Keratinocyte (primary cell): ENCODE measurements at regions not wholly inside any gene's neighbourhood (a gene's known extent, or its start where the extent isn't known, plus 50 kb on each side); places are given as distances from the start of the nearest gene placed in this dataset.

Experiments
- DNase-seq: peaks from one replicate; pipeline ENCODE4 v3.0.0-alpha.2; 2011; ENCODE audit warnings: low read depth, missing footprints, low spot score
- FAIRE-seq: peaks from 2 replicates; lab custom pipeline; 2011; peaks lifted over from hg19 to GRCh38; lab: Jason Lieb, UNC
- H2AFZ ChIP-seq: 2 replicates; pipeline ENCODE4 v1.6.0; 2012; ENCODE audit warnings: low read length, control low read depth, inconsistent platforms; ENCODE audit not compliant: control insufficient read depth
- H3K27ac ChIP-seq: 2 replicates; pipeline ENCODE4 v1.5.1; 2011; ENCODE audit warnings: low read length; ENCODE audit not compliant: control insufficient read depth, insufficient read depth
- H3K27me3 ChIP-seq: 3 replicates; pipeline ENCODE4 v1.6.0; 2011; ENCODE audit warnings: low read length; ENCODE audit not compliant: control insufficient read depth, insufficient read depth; ENCODE audit errors: extremely low read depth
- H3K36me3 ChIP-seq, 2 experiments: 2 replicates in 1 of 2; 3 replicates in 1 of 2; pipeline ENCODE4 v1.5.1; 2011; ENCODE audit warnings: low read length in 2 of 2, mild to moderate bottlenecking in 1 of 2; ENCODE audit not compliant: control insufficient read depth in 2 of 2, insufficient read depth in 2 of 2; ENCODE audit errors: extremely low read depth in 1 of 2
- H3K4me1 ChIP-seq: 3 replicates; pipeline ENCODE4 v1.5.1; 2011; ENCODE audit warnings: low read length; ENCODE audit not compliant: control insufficient read depth, insufficient read depth; ENCODE audit errors: extremely low read depth
- H3K4me2 ChIP-seq: 3 replicates; pipeline ENCODE4 v1.6.0; 2011; ENCODE audit warnings: low read depth, low read length; ENCODE audit not compliant: control insufficient read depth, insufficient read depth; ENCODE audit errors: extremely low read depth
- H3K4me3 ChIP-seq, 3 experiments: fragments of 200-600 bp in 1 of 3; sonication (generic) in 1 of 3; 2 replicates in 2 of 3; 3 replicates in 1 of 3; pipeline ENCODE4 v1.5.1; 2011 to 2016; ENCODE audit warnings: low read length in 3 of 3, mild to moderate bottlenecking in 3 of 3, control low read depth in 2 of 3, inconsistent platforms in 1 of 3, low read depth in 1 of 3, mixed read lengths in 1 of 3, mixed run types in 1 of 3, moderate library complexity in 1 of 3; ENCODE audit not compliant: control insufficient read depth in 2 of 3, insufficient read depth in 2 of 3; ENCODE audit errors: extremely low read depth in 1 of 3
- H3K79me2 ChIP-seq: 2 replicates; pipeline ENCODE4 v1.6.0; 2012; ENCODE audit warnings: low read length; ENCODE audit not compliant: control insufficient read depth, insufficient read depth
- H3K9ac ChIP-seq: 3 replicates; pipeline ENCODE4 v1.6.0; 2011; ENCODE audit warnings: low read length; ENCODE audit not compliant: control insufficient read depth, insufficient read depth; ENCODE audit errors: extremely low read depth
- H3K9me1 ChIP-seq: 3 replicates; pipeline ENCODE4 v1.6.0; 2011; ENCODE audit warnings: low read length; ENCODE audit not compliant: control insufficient read depth, insufficient read depth; ENCODE audit errors: extremely low read depth
- H3K9me3 ChIP-seq: 2 replicates; pipeline ENCODE4 v1.5.1; 2012; ENCODE audit warnings: low read depth, low read length; ENCODE audit not compliant: control insufficient read depth
- H4K20me1 ChIP-seq: 3 replicates; pipeline ENCODE4 v1.6.0; 2011; ENCODE audit warnings: low read length; ENCODE audit not compliant: control insufficient read depth, insufficient read depth; ENCODE audit errors: extremely low read depth
- CTCF ChIP-seq, 3 experiments: IDR thresholded peaks in 1 of 3; conservative IDR thresholded peaks in 1 of 3; optimal IDR thresholded peaks in 1 of 3; 2 replicates in 2 of 3; 3 replicates in 1 of 3; pipeline versions ENCODE3 to v1.5.1; 2011; ENCODE audit warnings: low read length in 3 of 3, mild to moderate bottlenecking in 3 of 3, moderate library complexity in 2 of 3, control low read depth in 1 of 3, inconsistent platforms in 1 of 3; ENCODE audit not compliant: insufficient read depth in 2 of 3; ENCODE audit errors: extremely low read depth in 1 of 3
- EZH2 ChIP-seq: IDR thresholded peaks from one replicate; pipeline ENCODE4 v1.6.1; 2012; ENCODE audit warnings: inconsistent platforms, mild to moderate bottlenecking, low read length, moderate library complexity
- dilution Hi-C: fragments of 300-500 bp; cut with MboI; formaldehyde crosslinking; loops from one replicate; pipeline ENCODE4 v1.7.0; 2020; ENCODE audit warnings: low sequenced_read_pairs; ENCODE audit not compliant: extremely low pct_ligation_motif_present

GRCh38 chr2:66852953-66853352 lies 418.0 kb downstream of the MEIS1 start:
- dilution Hi-C loops, result no loop called here
- FAIRE-seq (no peak), DNase-seq (no peak)
- H3K4me2 ChIP-seq, result no peak overlapping the region
- H4K20me1 ChIP-seq, result no peaks in the 10 kb centered on the region
- TF ChIP-seq CTCF (optimal IDR thresholded peaks at IDR 0.05 in 1 of 3, IDR thresholded peaks at IDR 0.05 in 1 of 3, conservative IDR thresholded peaks at IDR 0.05 in 1 of 3; ENCODE audit: extremely low read depth in 1 of 3, insufficient read depth in 2 of 3, low read length in 3 of 3) (no peak), EZH2 (no peak)
- H3K79me2 ChIP-seq, result no peaks in the 10 kb centered on the region
- no peak overlapping the region for H3K27ac ChIP-seq
- H3K9me1 ChIP-seq, result no peaks in the 10 kb centered on the region
- H3K36me3 ChIP-seq, result no peaks in the 10 kb centered on the region
- H3K27me3 ChIP-seq, result no peaks in the 10 kb centered on the region
- no peaks in the 10 kb centered on the region for H3K4me1 ChIP-seq
- H3K9me3 ChIP-seq, result no peaks in the 10 kb centered on the region
- H2AFZ ChIP-seq, result no peak overlapping the region
- no peak overlapping the region for H3K9ac ChIP-seq
- H3K4me3 ChIP-seq, result no peak overlapping the region

GRCh38 chr2:66853585-66853984 lies 418.7 kb downstream of the MEIS1 start:
- Histone ChIP-seq H2AFZ (no peak overlapping the region), H3K27ac (no peak overlapping the region), H3K9me1 (no peaks in the 10 kb centered on the region), H4K20me1 (no peaks in the 10 kb centered on the region), H3K4me2 (no peak overlapping the region), H3K4me1 (no peaks in the 10 kb centered on the region), H3K9ac (no peak overlapping the region), H3K4me3 (no peak overlapping the region), H3K9me3 (no peaks in the 10 kb centered on the region), H3K36me3 (no peaks in the 10 kb centered on the region), H3K27me3 (no peaks in the 10 kb centered on the region), H3K79me2 (no peaks in the 10 kb centered on the region)
- FAIRE-seq, result no peak
- DNase-seq, result no peak
- dilution Hi-C loops, result no loop called here
- TF ChIP-seq CTCF (optimal IDR thresholded peaks at IDR 0.05 in 1 of 3, IDR thresholded peaks at IDR 0.05 in 1 of 3, conservative IDR thresholded peaks at IDR 0.05 in 1 of 3; ENCODE audit: extremely low read depth in 1 of 3, insufficient read depth in 2 of 3, low read length in 3 of 3) (no peak), EZH2 (no peak)
